HepG2 (cell line): ENCODE measurements at regions not wholly inside any gene's neighbourhood (a gene's known extent, or its start where the extent isn't known, plus 50 kb on each side); places are given as distances from the start of the nearest gene placed in this dataset.
A peak's percentile ranks its signal among the peaks of the same experiment; 100 is the strongest.

Source experiments
- ATAC-seq: fragments of 200-7000 bp; cut with Tn5 transposase; 3 replicates; pipeline ENCODE4 v1.9.1; 2020; ENCODE audit warnings: mild to moderate bottlenecking, moderate library complexity
- BruUV-seq: library from RNA; stranded (reverse); fragments of 400-500 nt; replicated peaks from 2 replicates; lab custom pipeline; 2021; lab: Mats Ljungman, UMichigan
- CTCF ChIA-PET: fragments of 300-600 bp; formaldehyde crosslinking; extraction: SDS; loops from one replicate; lab custom pipeline; 2021; ENCODE audit warnings: low total read pairs, inconsistent platforms, low intra/inter-chr PET ratio; lab: Yijun Ruan, JAX
- POLR2A ChIA-PET: fragments of 350-600 bp; sonication (Branson Sonifier 250); formaldehyde crosslinking; loops from one replicate; lab custom pipeline; 2020; ENCODE audit warnings: antibody characterized with exemption, inconsistent platforms; lab: Yijun Ruan, JAX
- DNase-seq: peaks from one replicate; pipeline ENCODE4 v3.0.0-alpha.2; 2015; ENCODE audit warnings: low spot score
- FAIRE-seq: peaks from 3 replicates; lab custom pipeline; 2011; peaks lifted over from hg19 to GRCh38; lab: Jason Lieb, UNC
- H2AFZ ChIP-seq: one replicate; pipeline ENCODE4 v1.6.1; 2011; ENCODE audit warnings: low read length, inconsistent platforms
- H3K27ac ChIP-seq: fragments of 300-600 bp; 3 replicates; pipeline ENCODE4 v1.8.0; 2011; ENCODE audit warnings: mixed run types, mild to moderate bottlenecking, mixed read lengths, low read length, inconsistent platforms; ENCODE audit not compliant: insufficient read depth; ENCODE audit errors: extremely low read length
- H3K27me3 ChIP-seq, 2 experiments: fragments of 200-600 bp in 1 of 2; 2 replicates in 1 of 2; 3 replicates in 1 of 2; pipeline versions ENCODE4 v1.6.0 to v1.8.0; 2011; ENCODE audit warnings: low read length in 2 of 2, mild to moderate bottlenecking in 2 of 2, moderate library complexity in 2 of 2, inconsistent platforms in 1 of 2; ENCODE audit not compliant: insufficient read depth in 2 of 2, control insufficient read depth in 1 of 2
- H3K36me3 ChIP-seq, 2 experiments: fragments of 200-600 bp in 1 of 2; replicated peaks in 1 of 2; 2 replicates in 1 of 2; 3 replicates in 1 of 2; pipeline versions ENCODE4 v1.5.1 to v1.8.0; 2011; ENCODE audit warnings: low read length in 2 of 2, inconsistent platforms in 1 of 2; ENCODE audit not compliant: insufficient read depth in 2 of 2, control insufficient read depth in 1 of 2
- H3K4me1 ChIP-seq: 2 replicates; pipeline ENCODE4 v1.5.1; 2012; ENCODE audit warnings: low read length, inconsistent platforms; ENCODE audit not compliant: insufficient read depth
- H3K4me2 ChIP-seq: 2 replicates; pipeline ENCODE4 v1.6.0; 2011; ENCODE audit warnings: low read depth, low read length, inconsistent platforms
- H3K4me3 ChIP-seq, 3 experiments: fragments of 200-600 bp in 1 of 3; sonication (generic), shearing (Covaris generic) in 1 of 3; replicated peaks in 1 of 3; 2 replicates each; pipeline ENCODE4 v1.5.1; 2011 to 2016; ENCODE audit warnings: low read length in 3 of 3, inconsistent platforms in 2 of 3, low read depth in 2 of 3, mild to moderate bottlenecking in 2 of 3, control low read depth in 1 of 3, mixed read lengths in 1 of 3; ENCODE audit not compliant: insufficient read depth in 1 of 3
- H3K79me2 ChIP-seq: one replicate; pipeline ENCODE4 v1.6.1; 2011; ENCODE audit warnings: low read length, inconsistent platforms; ENCODE audit not compliant: insufficient read depth
- H3K9ac ChIP-seq: 2 replicates; pipeline ENCODE4 v1.6.0; 2011; ENCODE audit warnings: mild to moderate bottlenecking, low read depth, low read length, inconsistent platforms; ENCODE audit not compliant: insufficient read depth
- H3K9me3 ChIP-seq: 2 replicates; pipeline ENCODE4 v1.5.1; 2012; ENCODE audit warnings: mild to moderate bottlenecking, low read length
- H4K20me1 ChIP-seq: 2 replicates; pipeline ENCODE4 v1.6.0; 2011; ENCODE audit warnings: inconsistent platforms, mild to moderate bottlenecking, low read length, moderate library complexity; ENCODE audit not compliant: insufficient read depth
- CBX2 ChIP-seq, 2 experiments: fragments of 200-600 bp in 1 of 2; sonication (generic); formaldehyde crosslinking in 1 of 2; IDR thresholded peaks; 2 replicates each; pipeline versions ENCODE4 v1.7.0 to v1.8.1; 2018 to 2022; ENCODE audit warnings: low read depth in 2 of 2, low read length in 1 of 2, mild to moderate bottlenecking in 1 of 2, missing genetic modification reagents in 1 of 2
- CEBPB ChIP-seq: IDR thresholded peaks from 2 replicates; pipeline ENCODE4 v1.6.1; 2011; ENCODE audit warnings: low read depth, low read length, improper control_type of control experiment, borderline replicate concordance
- CHD2 ChIP-seq: IDR thresholded peaks from 2 replicates; pipeline ENCODE4 v1.6.1; 2011; ENCODE audit warnings: low read depth, low read length, improper control_type of control experiment
- DMAP1 ChIP-seq: IDR thresholded peaks from 2 replicates; pipeline ENCODE4 v1.6.1; 2016
- FOXJ3 ChIP-seq: sonication (generic); formaldehyde crosslinking; IDR thresholded peaks from 2 replicates; pipeline ENCODE4 v1.4.0; 2020; ENCODE audit warnings: missing genetic modification reagents, mild to moderate bottlenecking, borderline replicate concordance
- HMGXB4 ChIP-seq, 2 experiments: sonication (generic) in 1 of 2; formaldehyde crosslinking in 1 of 2; IDR thresholded peaks; 2 replicates each; pipeline versions ENCODE4 v1.4.0 to v1.6.1; 2018 to 2020; ENCODE audit warnings: missing genetic modification reagents in 2 of 2, borderline replicate concordance in 1 of 2, low read depth in 1 of 2, mild to moderate bottlenecking in 1 of 2, missing biosample characterization in 1 of 2
- MTERF4 ChIP-seq: sonication (generic); formaldehyde crosslinking; IDR thresholded peaks from 2 replicates; pipeline ENCODE4 v1.8.0; 2023; ENCODE audit warnings: mild to moderate bottlenecking, missing genetic modification reagents
- ZNF543 ChIP-seq: sonication (generic); formaldehyde crosslinking; IDR thresholded peaks from 2 replicates; pipeline ENCODE4 v1.4.0; 2020; ENCODE audit warnings: mild to moderate bottlenecking, missing genetic modification reagents
- WGBS: methylation state at CpG from one replicate; pipeline ENCODE4 v1.1.6; 2017; ENCODE audit warnings: low lambda C conversion rate; 5-methylcytosine and 5-hydroxymethylcytosine counted together
- in situ Hi-C: cut with HindIII; loops from 2 replicates; pipeline ENCODE4 v1.10.0; 2017; ENCODE audit warnings: low pct_unique_long_range_greater_than_20kb; ENCODE audit not compliant: extremely low pct_ligation_motif_present
- intact Hi-C: fragments of 100-400 bp; cut with micrococcal nuclease; formaldehyde crosslinking; loops from one replicate; pipeline ENCODE4 v1.10.0; 2022; ENCODE audit not compliant: unreplicated experiment
- TF ChIP-seq, protein P1 (sequence below): sonication (generic); formaldehyde crosslinking; IDR thresholded peaks from 2 replicates; pipeline ENCODE4 v1.8.0; 2022; ENCODE audit warnings: mild to moderate bottlenecking, missing genetic modification reagents, moderate library complexity

GRCh38 chr2:52107124-52107523 is 1075.2 kb upstream of the NRXN1 start (continued):
- TF ChIP-seq HMGXB4 (CRISPR knock-in tag; IDR thresholded peaks at IDR 0.05; ENCODE audit: borderline replicate concordance in 1 of 2, low read depth in 1 of 2) (no peak), DMAP1 (CRISPR knock-in tag) (no peak), CHD2 (no peak), ZNF543 (CRISPR knock-in tag) (no peak), FOXJ3 (CRISPR knock-in tag) (no peak), CBX2 (IDR thresholded peaks at IDR 0.05; ENCODE audit: low read depth, low read length) (no peak), CBX2 (CRISPR knock-in tag; IDR thresholded peaks at IDR 0.05; ENCODE audit: low read depth) (no peak)
- TF ChIP-seq, protein P1, sequence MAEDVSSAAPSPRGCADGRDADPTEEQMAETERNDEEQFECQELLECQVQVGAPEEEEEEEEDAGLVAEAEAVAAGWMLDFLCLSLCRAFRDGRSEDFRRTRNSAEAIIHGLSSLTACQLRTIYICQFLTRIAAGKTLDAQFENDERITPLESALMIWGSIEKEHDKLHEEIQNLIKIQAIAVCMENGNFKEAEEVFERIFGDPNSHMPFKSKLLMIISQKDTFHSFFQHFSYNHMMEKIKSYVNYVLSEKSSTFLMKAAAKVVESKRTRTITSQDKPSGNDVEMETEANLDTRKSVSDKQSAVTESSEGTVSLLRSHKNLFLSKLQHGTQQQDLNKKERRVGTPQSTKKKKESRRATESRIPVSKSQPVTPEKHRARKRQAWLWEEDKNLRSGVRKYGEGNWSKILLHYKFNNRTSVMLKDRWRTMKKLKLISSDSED (CRISPR knock-in tag), result no peak

GRCh38 chr2:52097071-52097470 is 1065.1 kb upstream of the NRXN1 start:
- Histone ChIP-seq H3K9ac (no peak overlapping the region), H3K4me3 (no peak overlapping the region), H3K27ac (no peak overlapping the region), H3K9me3 (peaks cover 76% of the 10 kb centered on the region), H4K20me1 (no peaks in the 10 kb centered on the region), H3K36me3 (no peaks in the 10 kb centered on the region), H2AFZ (no peak overlapping the region), H3K4me1 (no peaks in the 10 kb centered on the region), H3K79me2 (no peaks in the 10 kb centered on the region), H3K4me2 (no peak overlapping the region), H3K27me3 (no peaks in the 10 kb centered on the region; a peak in 1 of 5 replicates)
- 3% methylated on average over 4 of the region's 4 CpGs for WGBS
- intact Hi-C loops (no loop called here), in situ Hi-C loops (no loop called here)
- no TSS peak for BruUV-seq
- no peak for TF ChIP-seq MTERF4 (CRISPR knock-in tag)
- TF ChIP-seq CEBPB, result peak; percentile 51; the same call in 1 of the 2 replicates
- ATAC-seq (no peak), DNase-seq (no peak), FAIRE-seq (no peak)
- POLR2A ChIA-PET, result no interaction called here
- CTCF ChIA-PET, result no interaction called here
